NCI-H748 (cell line): ENCODE measurements at regions not wholly inside any gene's neighbourhood (a gene's known extent, or its start where the extent isn't known, plus 50 kb on each side); places are given as distances from the start of the nearest gene placed in this dataset.
"Not testable (repeated sequence)": the region's sequence is repeated elsewhere in the genome, so short reads cannot be mapped to it uniquely, and the experiment has no call there.

Experiments used
- DNase-seq: peaks from one replicate; lab custom pipeline; 2025; ENCODE audit not compliant: unreplicated experiment; lab: John Stamatoyannopoulos, UW

DNA sequence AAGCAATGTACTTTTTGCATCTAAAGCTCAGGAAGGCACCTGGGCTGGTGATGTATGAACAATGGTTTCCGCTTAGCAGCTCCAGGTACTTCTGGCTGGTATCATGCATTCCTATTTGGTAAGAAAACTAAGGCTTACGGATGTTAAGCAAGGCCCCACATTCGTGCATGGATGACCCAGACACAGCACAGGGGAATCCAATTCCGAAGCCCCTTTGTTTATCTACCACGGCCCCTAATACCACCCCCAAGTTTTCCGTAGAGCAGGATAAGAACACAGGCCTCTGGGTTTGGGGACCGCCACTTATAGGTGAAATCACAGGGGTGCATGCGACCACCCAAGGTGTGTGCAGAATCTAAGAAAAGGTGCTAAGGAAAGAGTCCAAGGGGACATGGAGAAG is 192.1 kb upstream of the ID2 start:
- DNase-seq, result no peak

DNA sequence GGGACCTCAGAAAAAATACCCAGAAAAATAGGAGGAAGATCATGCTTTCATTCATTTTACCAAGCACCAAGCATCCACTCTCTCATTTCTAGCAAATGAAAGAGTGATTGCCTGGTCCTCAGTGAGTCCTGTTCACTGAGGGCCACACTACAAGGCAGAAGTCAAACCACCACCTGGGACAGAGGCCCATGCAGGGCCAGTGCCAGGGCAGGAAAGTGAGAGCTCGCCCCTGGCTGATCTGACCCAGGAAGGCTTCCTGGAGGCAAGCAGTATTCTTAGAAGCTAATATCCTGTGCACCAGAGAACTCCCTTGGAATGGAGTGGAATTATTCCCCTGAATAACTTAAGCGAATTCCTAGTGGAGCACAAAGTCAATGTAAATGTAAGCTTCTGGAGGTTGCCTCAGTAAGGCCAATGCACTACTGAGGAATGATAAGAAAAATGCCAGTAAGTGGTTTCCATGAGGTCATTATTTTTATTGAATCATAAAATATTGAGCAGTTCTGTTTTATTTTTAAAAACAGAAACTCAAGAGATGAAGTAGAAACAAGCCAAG is 191.6 kb upstream of the ID2 start:
- DNase-seq, result no peak

DNA sequence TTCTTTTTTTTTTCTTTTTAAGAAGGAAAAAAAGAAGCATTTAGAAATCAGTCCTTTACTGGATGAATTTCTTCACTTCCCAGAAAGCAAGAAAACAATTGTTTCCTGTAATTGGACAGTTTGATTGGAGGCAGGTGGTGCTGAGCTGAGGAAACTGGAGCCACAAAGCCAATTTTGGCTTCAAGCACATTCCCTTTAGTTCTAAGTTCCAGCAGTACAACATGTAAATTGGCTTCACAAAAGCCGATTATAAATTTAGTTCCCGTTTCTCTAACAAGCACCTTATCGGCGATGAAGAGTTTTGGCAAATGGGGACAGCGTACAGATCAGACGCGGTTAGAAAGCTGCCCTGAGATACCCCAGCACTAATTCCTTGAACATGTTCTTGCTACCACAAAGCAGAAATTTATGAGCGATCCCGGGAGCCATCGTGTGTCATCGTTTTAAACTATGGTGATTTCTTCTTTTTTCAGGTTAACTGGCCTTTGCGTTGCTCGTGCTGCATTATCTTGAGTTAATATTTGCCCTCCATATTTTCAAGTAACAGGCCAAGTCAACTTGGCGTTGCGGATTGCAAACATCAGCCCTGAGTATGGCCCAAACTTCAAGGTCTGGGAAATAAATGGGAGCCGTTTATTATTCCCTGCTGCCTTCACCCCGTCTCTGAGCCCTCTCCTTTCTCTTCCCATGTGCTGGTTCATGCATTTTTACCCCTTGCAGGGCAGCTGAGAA is 190.4 kb upstream of the ID2 start:
- DNase-seq, result peak; percentile 60

DNA sequence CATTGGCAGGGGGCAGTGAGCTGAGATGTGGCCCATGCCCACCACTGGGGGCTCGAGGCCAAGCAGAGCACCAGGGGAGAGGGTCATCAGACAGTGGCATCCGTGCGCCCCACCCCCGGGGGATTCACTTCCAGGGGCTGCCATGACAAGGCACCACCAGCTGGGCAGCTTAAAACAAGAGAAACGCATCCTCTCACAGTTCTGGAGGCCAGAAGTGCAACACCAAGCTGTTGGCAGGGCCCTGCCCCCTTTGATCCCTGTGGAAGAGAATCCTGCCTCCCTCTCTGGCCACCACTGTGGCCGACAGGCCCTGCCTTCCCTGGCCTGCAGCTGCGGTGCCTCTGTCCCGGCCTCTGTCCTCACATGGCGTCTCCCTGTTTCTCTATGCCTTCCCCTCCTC is 187.7 kb upstream of the ID2 start:
- DNase-seq, result no peak

DNA sequence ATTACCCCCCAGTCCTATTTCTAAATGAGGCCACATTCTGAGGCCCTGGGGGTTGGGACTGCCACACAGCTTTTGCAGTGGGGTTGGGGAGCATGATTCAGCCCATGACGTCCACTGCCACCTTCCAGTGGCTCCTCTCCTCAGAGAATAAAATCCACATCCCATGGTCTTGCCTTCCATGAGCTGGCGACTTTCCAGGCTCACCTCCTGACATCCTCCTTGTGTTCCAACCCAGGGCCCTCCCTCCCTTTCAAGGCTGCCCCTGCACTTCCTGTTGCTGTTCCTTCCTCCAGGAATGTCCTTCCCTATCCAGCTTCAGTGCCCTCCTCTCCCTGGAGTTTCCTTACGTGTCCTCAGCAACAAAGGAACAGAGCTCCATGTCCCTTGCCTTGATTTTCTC is 187.3 kb upstream of the ID2 start:
- no peak for DNase-seq

DNA sequence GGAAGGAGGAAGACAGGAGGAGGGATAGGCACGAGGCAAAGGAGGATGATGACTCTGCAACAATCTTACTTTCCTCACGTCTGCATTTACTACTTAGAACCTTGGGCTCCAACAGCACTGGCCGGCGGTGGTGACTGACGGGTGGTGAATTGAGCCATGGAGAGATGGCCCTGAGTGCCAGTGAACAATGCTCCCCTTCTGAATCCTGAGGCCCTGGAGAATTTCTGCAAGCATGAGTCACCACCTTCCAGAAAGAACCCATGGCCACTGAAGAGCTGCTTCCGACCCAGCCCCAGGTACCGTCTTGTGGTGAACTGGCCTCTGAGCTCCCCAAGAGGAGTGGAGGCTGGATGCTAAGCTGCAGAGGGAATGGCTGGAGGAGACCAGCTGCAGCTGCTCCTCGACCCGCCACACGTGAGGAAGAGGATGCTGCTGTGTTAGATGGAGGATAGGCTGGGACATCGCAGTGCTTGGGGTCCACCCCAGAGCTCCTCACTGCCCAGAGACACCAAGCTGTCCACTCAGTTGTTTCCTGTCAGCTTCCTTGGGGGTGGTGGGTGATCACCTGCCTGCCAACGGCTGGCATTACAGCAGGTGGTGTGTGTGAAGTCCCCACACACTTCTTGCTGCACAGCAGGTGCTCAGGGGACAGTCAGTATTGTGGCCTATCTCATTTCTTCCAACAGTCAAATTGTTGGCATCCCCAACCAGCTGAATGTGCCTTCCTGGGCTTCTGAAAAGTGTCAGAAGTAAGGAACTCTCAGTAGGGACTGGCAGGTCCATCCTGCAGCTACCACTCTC is 186.5 kb upstream of the ID2 start:
- no peak for DNase-seq

DNA sequence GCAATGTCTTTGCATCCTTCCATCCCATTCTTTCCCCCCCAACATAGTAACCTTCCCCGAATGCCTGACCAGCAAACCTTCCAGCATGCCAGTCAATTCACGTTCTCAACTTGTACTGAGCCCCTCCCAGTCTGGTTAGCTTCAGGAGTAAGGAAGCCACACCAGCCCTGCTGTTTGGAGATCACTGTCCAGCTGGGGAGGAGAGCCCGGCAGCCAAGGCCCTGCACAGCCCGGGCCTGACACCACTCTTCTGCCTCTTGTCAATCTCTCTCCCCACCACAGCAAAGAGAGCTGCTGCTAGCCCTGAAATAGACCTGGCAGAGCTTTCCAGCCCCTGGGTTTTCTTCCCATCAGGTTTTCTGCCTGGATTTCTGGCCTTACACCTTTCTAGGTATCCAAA is 185.8 kb upstream of the ID2 start:
- DNase-seq, result no peak

DNA sequence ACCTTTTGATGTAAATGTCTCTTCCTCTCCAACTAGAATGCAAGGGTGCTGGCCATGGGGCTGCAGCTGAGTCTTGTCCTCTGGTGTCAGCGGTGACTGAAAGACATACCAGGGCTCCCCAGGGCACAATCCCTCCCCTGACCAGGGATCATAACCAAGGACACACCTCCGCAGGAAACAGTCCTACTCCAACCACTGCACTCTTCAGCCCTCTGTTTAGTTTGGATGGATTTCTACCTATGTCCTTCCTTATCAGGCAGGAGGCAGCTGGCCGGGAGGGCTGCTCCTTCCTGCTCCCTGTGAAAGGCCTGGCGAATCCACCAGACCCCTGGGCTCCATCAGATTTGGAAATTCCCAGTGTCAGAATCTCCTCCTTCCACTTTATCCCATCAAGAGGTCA is 185.2 kb upstream of the ID2 start:
- DNase-seq, result no peak

DNA sequence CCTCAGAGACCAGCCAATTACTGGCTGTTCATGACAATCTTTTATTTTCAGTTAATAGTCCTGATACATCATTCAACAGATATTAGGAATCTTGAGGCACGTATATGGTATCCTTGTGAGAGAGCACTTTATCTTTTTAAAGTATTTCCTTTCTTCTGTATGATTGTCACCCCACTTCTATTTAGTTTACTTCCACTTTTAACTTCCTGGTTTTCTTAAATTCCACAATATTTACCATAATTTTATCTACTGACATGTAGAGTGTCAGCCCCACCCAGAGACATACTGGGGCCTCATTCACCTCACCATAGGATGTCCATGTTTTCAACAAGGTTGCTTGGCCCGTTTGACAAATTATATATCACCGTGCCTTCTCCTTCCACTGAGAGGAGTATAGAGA is 182.9 kb upstream of the ID2 start:
- no peak for DNase-seq

DNA sequence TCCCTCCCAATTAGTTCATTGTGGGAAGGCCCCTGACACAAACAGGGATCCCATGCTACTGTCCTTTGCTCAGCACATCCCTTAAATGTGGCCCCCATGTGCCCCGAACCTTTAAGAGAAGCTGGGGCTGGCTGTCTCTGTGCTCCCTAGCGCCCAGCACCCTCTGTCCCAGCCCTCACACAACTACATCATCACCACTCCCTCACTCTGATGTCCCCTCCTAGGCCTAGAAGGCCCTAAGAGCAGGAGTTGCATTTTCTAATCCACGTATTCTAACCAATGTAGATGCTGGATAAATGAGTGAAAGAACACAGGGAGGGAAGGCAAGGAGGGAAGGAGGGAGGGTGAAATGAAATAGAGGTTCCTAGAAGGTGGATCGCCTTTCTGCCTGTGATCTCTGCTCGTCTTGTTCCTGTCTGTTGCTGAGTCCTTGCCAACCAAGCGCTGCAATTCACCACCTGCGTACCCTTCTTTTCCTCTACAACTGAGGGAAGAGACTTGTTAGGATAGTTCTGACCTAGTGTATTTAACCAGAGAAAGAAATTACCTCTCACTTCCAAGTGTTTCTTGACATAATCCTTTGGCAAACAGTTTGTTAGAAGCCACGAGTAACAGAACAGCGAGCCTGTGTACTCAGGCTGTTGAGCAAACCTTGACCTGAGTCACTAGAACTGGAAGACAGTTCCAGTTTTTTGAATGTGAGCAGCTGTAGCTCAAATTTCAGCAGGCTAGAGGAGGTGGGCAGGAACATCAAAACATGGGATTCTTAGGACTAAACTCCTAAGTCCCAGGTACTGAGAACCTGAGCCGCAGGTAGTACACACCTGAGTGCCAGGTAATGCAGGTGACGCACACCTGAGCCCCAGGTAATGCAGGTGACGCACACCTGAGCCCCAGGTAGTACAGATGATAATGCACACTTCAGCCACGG is 181.5 kb upstream of the ID2 start:
- DNase-seq, result peak; percentile 80

DNA sequence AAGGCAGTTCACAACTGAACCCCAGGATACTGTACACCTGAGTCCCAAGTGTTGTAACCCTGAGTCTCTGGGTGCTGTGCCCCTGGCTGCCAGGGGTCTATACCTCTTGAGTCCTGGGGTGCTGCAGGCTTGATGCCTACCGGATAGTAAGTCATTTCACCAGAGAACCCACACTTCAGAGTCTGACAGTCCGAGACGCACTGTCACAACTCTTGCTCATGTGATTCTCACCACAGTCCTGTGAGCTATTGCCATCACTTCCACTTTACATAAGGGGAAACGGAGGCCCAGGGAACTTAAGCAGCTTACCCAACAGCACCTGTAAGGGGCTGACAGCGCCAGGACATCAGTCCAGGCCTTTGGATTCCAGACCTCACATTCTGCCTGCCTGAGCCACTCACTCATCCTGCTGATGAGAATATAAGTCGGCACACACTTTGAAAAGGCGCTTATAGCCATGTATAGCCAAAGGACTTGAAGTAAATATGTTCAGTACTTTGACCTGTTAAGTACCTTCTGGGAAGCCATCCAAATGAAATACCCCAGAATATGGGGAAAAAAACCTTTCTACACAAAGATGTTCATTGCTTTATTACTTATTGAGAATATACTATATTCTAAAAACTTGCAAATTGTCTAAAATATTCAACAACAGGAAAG is 180.7 kb upstream of the ID2 start:
- DNase-seq, result peak; percentile 75

DNA sequence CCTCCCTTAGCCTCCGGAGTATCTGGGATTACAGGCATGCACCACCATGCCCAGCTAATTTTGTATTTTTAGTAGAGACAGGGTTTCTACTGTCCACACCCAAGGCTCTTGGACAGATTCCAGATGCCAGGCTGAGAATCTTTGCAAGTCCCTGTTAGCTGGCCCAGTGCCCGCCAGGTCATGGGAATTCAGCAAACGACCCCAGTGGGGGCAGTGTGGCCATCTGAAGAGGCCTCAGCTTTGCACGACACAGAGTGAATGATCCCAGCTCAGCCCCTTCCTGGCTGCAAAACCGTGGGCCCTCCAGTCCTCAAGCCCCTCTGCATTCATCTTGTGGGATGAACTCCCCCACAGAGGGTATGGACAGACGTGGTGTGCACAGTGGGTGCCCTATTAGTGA is 179.5 kb upstream of the ID2 start:
- DNase-seq, result peak; percentile 94

DNA sequence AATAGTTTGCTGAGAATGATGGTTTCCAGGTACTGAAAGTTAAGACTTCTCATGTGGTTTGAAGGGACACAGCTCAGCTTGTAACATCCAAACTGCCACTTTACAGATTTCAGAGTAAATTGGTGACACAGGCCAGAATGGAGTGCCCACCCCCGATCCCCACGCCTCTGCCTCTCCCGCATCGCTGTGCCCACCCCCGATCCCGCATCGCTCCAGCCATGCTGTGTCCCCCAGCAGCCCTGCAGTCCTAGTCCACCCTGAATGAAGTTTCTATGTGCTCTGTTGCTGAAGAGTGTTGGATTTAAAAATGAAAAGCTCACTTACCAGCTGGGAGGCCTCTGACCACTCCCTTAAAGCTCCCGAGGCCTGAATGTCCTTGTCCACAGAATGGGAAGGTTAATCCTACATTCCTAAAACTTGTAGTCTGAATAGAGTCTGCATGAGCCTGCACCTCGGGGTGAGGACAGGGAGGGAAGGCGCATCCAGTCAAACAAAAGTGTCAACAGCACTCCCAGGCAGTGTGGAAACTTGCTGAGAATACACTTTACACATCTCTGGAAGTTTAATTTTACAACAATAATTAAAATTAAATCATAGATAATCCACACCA is 176.4 kb upstream of the ID2 start:
- DNase-seq, result no peak

DNA sequence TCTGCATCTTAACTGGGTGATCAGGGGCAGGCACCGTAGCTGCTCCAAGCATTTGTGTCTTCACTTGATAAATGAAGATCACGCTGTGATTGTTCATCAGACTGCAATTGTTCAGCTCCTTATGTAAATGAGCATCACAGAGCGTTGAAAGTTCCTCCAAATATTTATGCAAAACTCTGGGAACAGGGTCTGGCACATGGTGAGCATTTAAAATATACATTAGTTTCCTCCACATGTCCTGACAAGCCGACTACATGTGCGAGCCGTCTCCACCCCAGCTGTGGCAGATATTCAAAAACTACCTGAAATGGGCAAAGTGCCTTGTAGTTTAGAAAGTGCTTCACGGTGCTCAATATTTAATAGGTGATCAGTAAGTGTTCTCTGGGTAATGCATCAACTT is 175.1 kb upstream of the ID2 start:
- DNase-seq, result no peak

DNA sequence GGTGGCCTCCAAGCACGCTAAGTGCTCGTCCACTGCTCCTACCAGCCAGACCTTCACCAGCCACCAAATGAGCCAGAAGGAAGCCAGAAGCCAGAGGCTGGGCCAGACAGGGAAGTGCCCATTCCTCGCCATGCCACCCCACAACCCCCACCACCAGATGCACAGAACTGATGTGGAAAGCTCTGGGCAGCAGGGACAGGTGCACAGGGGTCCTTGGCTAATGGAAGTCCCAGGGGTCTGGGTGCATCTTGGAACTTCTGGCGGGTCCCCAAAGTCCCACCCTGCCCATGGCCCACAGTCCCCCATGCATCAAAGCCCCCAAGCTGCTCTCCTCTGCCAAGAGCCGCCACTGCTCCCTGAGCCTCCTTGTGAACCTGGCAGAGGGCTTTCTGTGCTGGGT is 173.1 kb upstream of the ID2 start:
- DNase-seq, result no peak

DNA sequence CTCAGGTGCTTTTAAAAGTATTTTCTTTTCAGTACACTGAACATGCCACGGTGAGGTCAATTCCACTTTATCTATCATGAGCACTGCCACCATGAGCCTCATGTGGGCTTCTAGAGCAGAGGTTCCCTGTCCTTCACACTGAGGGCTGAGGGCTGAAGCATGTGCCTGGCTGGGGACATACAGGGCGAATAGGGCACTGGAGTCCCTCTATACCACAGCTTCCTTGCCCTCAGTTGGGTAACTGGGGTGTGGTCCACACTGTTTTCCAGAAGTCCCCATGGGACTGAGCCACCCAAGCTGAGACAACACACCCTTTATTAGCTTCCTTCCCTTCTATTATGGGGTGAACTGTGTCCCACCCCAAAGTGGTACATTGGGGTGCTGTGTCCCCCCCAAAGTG is 172.2 kb upstream of the ID2 start:
- DNase-seq, result no peak

DNA sequence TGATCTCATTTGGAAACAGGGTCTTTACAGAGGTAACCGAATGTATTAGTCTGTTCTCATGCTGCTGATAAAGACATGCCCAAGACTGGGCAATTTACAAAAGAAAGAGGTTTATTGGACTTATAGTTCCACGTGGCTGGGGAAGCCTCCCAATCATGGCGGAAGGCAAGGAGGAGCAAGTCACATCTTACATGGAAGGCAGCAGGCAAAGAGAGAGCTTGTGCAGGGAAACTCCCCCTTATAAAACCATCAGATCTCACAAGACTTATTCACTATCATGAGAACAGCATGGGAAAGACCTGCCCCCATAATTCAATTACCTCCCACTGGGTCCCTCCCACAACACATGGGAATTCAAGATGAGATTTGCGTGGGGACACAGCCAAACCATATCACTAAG is 171.8 kb upstream of the ID2 start:
- not testable (repeated sequence) for DNase-seq

DNA sequence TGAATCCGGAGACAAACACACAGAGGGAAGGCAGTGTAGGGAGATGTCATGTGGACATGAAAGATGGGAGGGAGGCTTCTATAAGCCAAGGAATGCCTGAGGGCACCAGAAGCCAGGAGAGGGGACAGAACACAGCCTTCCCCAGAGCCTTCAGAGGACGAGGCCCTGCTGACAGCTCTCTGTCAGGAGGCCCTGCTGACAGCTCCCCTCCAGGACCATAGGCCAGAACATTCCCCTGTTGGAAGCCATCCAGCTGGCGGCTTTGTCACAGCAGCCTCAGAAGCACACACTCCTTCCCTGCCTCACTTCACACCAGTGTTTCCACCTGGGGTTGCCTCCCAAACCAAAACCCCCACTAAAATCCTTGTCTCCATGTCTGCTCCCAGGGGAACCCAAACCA is 171.3 kb upstream of the ID2 start:
- DNase-seq, result no peak

DNA sequence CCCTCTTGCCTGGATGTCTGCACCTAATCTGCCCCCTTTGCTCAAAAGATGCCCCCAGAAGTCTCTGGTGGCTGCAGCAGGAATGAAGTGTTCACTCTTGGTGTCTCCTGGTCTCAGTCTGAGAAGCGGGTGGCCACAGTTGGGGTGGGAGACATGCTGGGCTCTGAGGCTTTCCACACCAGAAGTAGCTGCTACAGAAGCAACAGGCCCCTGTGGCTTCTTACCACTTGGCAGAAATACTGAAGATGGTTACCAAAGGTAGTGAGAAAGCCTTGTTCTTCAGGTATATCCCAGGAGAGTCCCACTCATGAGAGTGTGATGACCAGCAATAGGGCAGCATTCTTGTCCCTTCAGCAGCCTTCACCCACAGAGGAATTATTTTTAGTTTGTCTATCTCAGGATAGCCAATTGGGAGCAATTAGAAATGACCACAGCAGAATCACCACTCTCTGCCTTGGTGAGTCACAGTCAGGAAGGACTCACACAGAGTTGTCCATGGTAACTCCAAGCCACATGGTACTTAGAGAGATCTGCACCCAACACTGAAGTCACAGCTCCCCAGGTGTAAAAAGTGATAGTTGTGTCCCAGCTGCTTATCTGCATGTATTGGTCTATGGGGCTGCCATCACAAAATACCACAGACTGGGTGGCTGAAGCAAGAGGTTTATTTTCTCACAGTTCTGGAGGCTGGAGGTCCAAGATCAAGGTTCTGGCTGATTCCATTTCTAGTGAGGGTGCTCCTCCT is 169.8 kb upstream of the ID2 start:
- no peak for DNase-seq
